Activated CD8-positive, alpha-beta T cell treated with anti-CD3 and anti-CD28 coated beads, Interleukin-2, amount 10 ng/mL, durations not matched to agents 7 days and 5 days (primary cell): ENCODE measurements at regions not wholly inside any gene's neighbourhood (a gene's known extent, or its start where the extent isn't known, plus 50 kb on each side); places are given as distances from the start of the nearest gene placed in this dataset.

Source experiments
- ATAC-seq: fragments of 150-1000 bp; cut with Tn5 transposase; one replicate; pipeline ENCODE4 v1.10.0; 2021; ENCODE audit warnings: moderate library complexity
- CTCF ChIA-PET: fragments of 350-600 bp; sonication (Branson Sonifier 250); formaldehyde crosslinking; loops from one replicate; lab custom pipeline; 2021; ENCODE audit warnings: antibody characterized with exemption; lab: Charles Lee
- POLR2A ChIA-PET: fragments of 350-600 bp; sonication (Branson Sonifier 250); formaldehyde crosslinking; loops from one replicate; lab custom pipeline; 2021; ENCODE audit warnings: antibody characterized with exemption; lab: Charles Lee
- DNase-seq: peaks from one replicate; pipeline ENCODE4 v3.0.0-alpha.2; 2020
- H3K27ac Mint-ChIP-seq: one replicate; pipeline ENCODE4 v1.8.0; 2021; ENCODE audit warnings: mild to moderate bottlenecking, mixed read lengths
- H3K27me3 Mint-ChIP-seq: one replicate; pipeline ENCODE4 v1.8.0; 2021; ENCODE audit warnings: low read depth, mixed read lengths
- H3K36me3 Mint-ChIP-seq: one replicate; pipeline ENCODE4 v1.8.0; 2021; ENCODE audit warnings: low read depth, mixed read lengths
- H3K4me1 Mint-ChIP-seq: one replicate; pipeline ENCODE4 v1.8.0; 2021; ENCODE audit warnings: low read depth, mixed read lengths
- H3K4me3 Mint-ChIP-seq: one replicate; pipeline ENCODE4 v1.8.0; 2021; ENCODE audit warnings: mild to moderate bottlenecking, mixed read lengths
- H3K9me3 Mint-ChIP-seq: one replicate; pipeline ENCODE4 v1.8.0; 2022; ENCODE audit warnings: mixed read lengths; ENCODE audit not compliant: insufficient read depth

GRCh38 chr2:158732573-158733429 is 62.3 kb upstream of the DAPL1 start:
- no peak for ATAC-seq
- DNase-seq: no peak
- H3K9me3 Mint-ChIP-seq: no peaks in the 10 kb centered on the region
- H3K27ac Mint-ChIP-seq: no peak overlapping the region
- POLR2A ChIA-PET: no interaction called here
- CTCF ChIA-PET: interaction anchor here (0.7 kb wide), 1 partner anchor 1249 kb away, joined by 3 read pairs; no protein-coding TSS in a partner anchor
- no peak overlapping the region for H3K4me3 Mint-ChIP-seq
- peaks cover 8% of the 10 kb centered on the region for H3K27me3 Mint-ChIP-seq
- no peaks in the 10 kb centered on the region for H3K4me1 Mint-ChIP-seq
- H3K36me3 Mint-ChIP-seq: no peaks in the 10 kb centered on the region

- H3K27me3 Mint-ChIP-seq: peaks cover 8% of the 10 kb centered on the region
- no peaks in the 10 kb centered on the region for H3K9me3 Mint-ChIP-seq
- ATAC-seq (no peak), DNase-seq (no peak)
- CTCF ChIA-PET: no interaction called here
- H3K4me1 Mint-ChIP-seq: no peaks in the 10 kb centered on the region
- no peaks in the 10 kb centered on the region for H3K36me3 Mint-ChIP-seq
- POLR2A ChIA-PET: no interaction called here
- H3K27ac Mint-ChIP-seq: no peak overlapping the region
- H3K4me3 Mint-ChIP-seq: no peak overlapping the region
These were observed 61.7 kb upstream of the DAPL1 start for GRCh38 chr2:158733430-158733755.

- Mint-ChIP-seq H3K9me3 (no peaks in the 10 kb centered on the region), H3K4me3 (no peak overlapping the region), H3K4me1 (no peaks in the 10 kb centered on the region), H3K36me3 (no peaks in the 10 kb centered on the region), H3K27ac (no peak overlapping the region), H3K27me3 (peaks cover 10% of the 10 kb centered on the region)
- no peak for ATAC-seq
- ChIA-PET POLR2A (no interaction called here), CTCF (no interaction called here)
- no peak for DNase-seq
These were observed 60.7 kb upstream of the DAPL1 start for GRCh38 chr2:158734442-158734841.

GRCh38 chr2:158735822-158736580 is 59.1 kb upstream of the DAPL1 start:
- Mint-ChIP-seq H3K36me3 (no peaks in the 10 kb centered on the region), H3K4me1 (no peaks in the 10 kb centered on the region), H3K9me3 (no peaks in the 10 kb centered on the region), H3K27me3 (peaks cover 8% of the 10 kb centered on the region), H3K4me3 (no peak overlapping the region), H3K27ac (no peak overlapping the region)
- ATAC-seq (no peak), DNase-seq (no peak)
- POLR2A ChIA-PET: no interaction called here
- CTCF ChIA-PET: no interaction called here

GRCh38 chr2:158738363-158738762 is 56.8 kb upstream of the DAPL1 start:
- POLR2A ChIA-PET: no interaction called here
- Mint-ChIP-seq H3K4me1 (no peaks in the 10 kb centered on the region), H3K27me3 (peaks cover 8% of the 10 kb centered on the region), H3K27ac (no peak overlapping the region), H3K4me3 (no peak overlapping the region), H3K36me3 (no peaks in the 10 kb centered on the region), H3K9me3 (no peaks in the 10 kb centered on the region)
- DNase-seq (no peak), ATAC-seq (no peak)
- CTCF ChIA-PET: interaction anchor here (1.2 kb wide), 1 partner anchor 15 kb away, joined by 5 read pairs; no protein-coding TSS in a partner anchor

GRCh38 chr2:158740127-158740526 is 55.0 kb upstream of the DAPL1 start:
- DNase-seq (no peak), ATAC-seq (no peak)
- no peak overlapping the region for H3K4me3 Mint-ChIP-seq
- POLR2A ChIA-PET: no interaction called here
- CTCF ChIA-PET: no interaction called here
- no peaks in the 10 kb centered on the region for H3K9me3 Mint-ChIP-seq
- peaks cover 5% of the 10 kb centered on the region for H3K4me1 Mint-ChIP-seq
- no peak overlapping the region for H3K27ac Mint-ChIP-seq
- H3K27me3 Mint-ChIP-seq: peaks cover 8% of the 10 kb centered on the region
- H3K36me3 Mint-ChIP-seq: no peaks in the 10 kb centered on the region

- Mint-ChIP-seq H3K4me3 (no peak overlapping the region), H3K27ac (no peak overlapping the region), H3K36me3 (no peaks in the 10 kb centered on the region), H3K4me1 (peaks cover 5% of the 10 kb centered on the region), H3K27me3 (peaks cover 8% of the 10 kb centered on the region), H3K9me3 (no peaks in the 10 kb centered on the region)
- ATAC-seq (no peak), DNase-seq (no peak)
- POLR2A ChIA-PET: no interaction called here
- CTCF ChIA-PET: interaction anchor here (1.0 kb wide), 1 partner anchor 13 kb away, joined by 4 read pairs; no protein-coding TSS in a partner anchor
These were observed 54.5 kb upstream of the DAPL1 start for GRCh38 chr2:158740621-158741020.

- Mint-ChIP-seq H3K36me3 (no peaks in the 10 kb centered on the region), H3K27me3 (peaks cover 9% of the 10 kb centered on the region), H3K4me1 (peaks cover 5% of the 10 kb centered on the region), H3K27ac (no peak overlapping the region), H3K9me3 (no peaks in the 10 kb centered on the region), H3K4me3 (no peak overlapping the region)
- POLR2A ChIA-PET: no interaction called here
- DNase-seq: no peak
- no peak for ATAC-seq
- CTCF ChIA-PET: interaction anchor here (1.0 kb wide), 1 partner anchor 12 kb away, joined by 4 read pairs; no protein-coding TSS in a partner anchor
These were observed 53.5 kb upstream of the DAPL1 start for GRCh38 chr2:158741625-158742024.

GRCh38 chr2:158742536-158742935 is 52.6 kb upstream of the DAPL1 start:
- ChIA-PET CTCF (interaction anchor here (0.9 kb wide), 1 partner anchor 12 kb away, joined by 3 read pairs; no protein-coding TSS in a partner anchor), POLR2A (no interaction called here)
- Mint-ChIP-seq H3K9me3 (no peaks in the 10 kb centered on the region), H3K36me3 (no peaks in the 10 kb centered on the region), H3K4me1 (peaks cover 5% of the 10 kb centered on the region), H3K27ac (no peak overlapping the region), H3K27me3 (peaks cover 11% of the 10 kb centered on the region), H3K4me3 (no peak overlapping the region)
- ATAC-seq: no peak
- DNase-seq: no peak

GRCh38 chr2:158743466-158743865 is 51.7 kb upstream of the DAPL1 start:
- Mint-ChIP-seq H3K9me3 (no peaks in the 10 kb centered on the region), H3K4me3 (no peak overlapping the region), H3K27me3 (peaks cover 15% of the 10 kb centered on the region), H3K27ac (no peak overlapping the region), H3K36me3 (no peaks in the 10 kb centered on the region), H3K4me1 (peaks cover 5% of the 10 kb centered on the region)
- ATAC-seq (no peak), DNase-seq (no peak)
- POLR2A ChIA-PET: no interaction called here
- CTCF ChIA-PET: interaction anchor here (1.3 to 5.2 kb wide), 4 partner anchors 564 to 1441 kb away, joined by 3 to 41 read pairs (median 4); no protein-coding TSS in a partner anchor

- ChIA-PET POLR2A (no interaction called here), CTCF (interaction anchor here (1.3 to 5.2 kb wide), 4 partner anchors 564 to 1442 kb away, joined by 3 to 41 read pairs (median 4); no protein-coding TSS in a partner anchor)
- ATAC-seq (no peak), DNase-seq (no peak)
- Mint-ChIP-seq H3K4me3 (no peak overlapping the region), H3K27ac (no peak overlapping the region), H3K4me1 (peaks cover 5% of the 10 kb centered on the region), H3K27me3 (peaks cover 13% of the 10 kb centered on the region), H3K36me3 (no peaks in the 10 kb centered on the region), H3K9me3 (no peaks in the 10 kb centered on the region)
These were observed 51.2 kb upstream of the DAPL1 start for GRCh38 chr2:158743879-158744278.
